Vagina (tissue), 2 donors: ENCODE measurements at regions not wholly inside any gene's neighbourhood (a gene's known extent, or its start where the extent isn't known, plus 50 kb on each side); places are given as distances from the start of the nearest gene placed in this dataset.
"Not testable (repeated sequence)": the region's sequence is repeated elsewhere in the genome, so short reads cannot be mapped to it uniquely, and the experiment has no call there.

Experiments used
- DNase-seq, 2 donors: peaks; one replicate each; pipeline ENCODE4 v3.0.0-alpha.2; 2017; ENCODE audit errors: extremely low spot score in 2 of 2
- H3K27ac ChIP-seq: fragments of 200-600 bp; sonication (generic); one replicate; pipeline ENCODE4 v1.5.1; 2019
- H3K27me3 ChIP-seq: fragments of 200-600 bp; sonication (generic); one replicate; pipeline ENCODE4 v1.5.1; 2019
- H3K36me3 ChIP-seq, 2 donors: fragments of 200-600 bp; sonication (generic); one replicate each; pipeline ENCODE4 v1.5.1; 2017 to 2019
- H3K4me1 ChIP-seq: fragments of 200-600 bp; sonication (generic); one replicate; pipeline ENCODE4 v1.5.1; 2019
- H3K4me3 ChIP-seq, 2 donors: fragments of 200-600 bp; sonication (generic); 1 replicate in 1 of 2; 2 replicates in 1 of 2; pipeline ENCODE4 v1.5.1; 2016 to 2019
- H3K9me3 ChIP-seq: fragments of 200-600 bp; sonication (generic); one replicate; pipeline ENCODE4 v1.5.1; 2019
- CTCF ChIP-seq, 3 experiments: fragments of 450-650 bp in 2 of 3; fragments of 200-600 bp in 1 of 3; sonication (generic) in 1 of 3; IDR thresholded peaks; one replicate each; pipeline ENCODE4 v1.5.1; 2017 to 2019; ENCODE audit warnings: antibody characterized with exemption in 3 of 3, mild to moderate bottlenecking in 2 of 3, moderate library complexity in 2 of 3
- POLR2A ChIP-seq, 2 donors: fragments of 450-650 bp; IDR thresholded peaks; one replicate each; pipeline ENCODE4 v1.6.1; 2017; ENCODE audit warnings: antibody characterized with exemption in 2 of 2, mild to moderate bottlenecking in 2 of 2, moderate library complexity in 2 of 2
- POLR2AphosphoS5 ChIP-seq, 2 donors: sonication (generic); formaldehyde crosslinking; IDR thresholded peaks; one replicate each; pipeline ENCODE4 v1.9.0; 2017; ENCODE audit warnings: antibody characterized with exemption in 2 of 2, mild to moderate bottlenecking in 2 of 2, low read depth in 1 of 2; ENCODE audit not compliant: insufficient read depth in 1 of 2
- intact Hi-C: fragments of 100-400 bp; cut with DNase I; formaldehyde crosslinking; loops from one replicate; pipeline ENCODE4 v1.15.1; 2023

DNA sequence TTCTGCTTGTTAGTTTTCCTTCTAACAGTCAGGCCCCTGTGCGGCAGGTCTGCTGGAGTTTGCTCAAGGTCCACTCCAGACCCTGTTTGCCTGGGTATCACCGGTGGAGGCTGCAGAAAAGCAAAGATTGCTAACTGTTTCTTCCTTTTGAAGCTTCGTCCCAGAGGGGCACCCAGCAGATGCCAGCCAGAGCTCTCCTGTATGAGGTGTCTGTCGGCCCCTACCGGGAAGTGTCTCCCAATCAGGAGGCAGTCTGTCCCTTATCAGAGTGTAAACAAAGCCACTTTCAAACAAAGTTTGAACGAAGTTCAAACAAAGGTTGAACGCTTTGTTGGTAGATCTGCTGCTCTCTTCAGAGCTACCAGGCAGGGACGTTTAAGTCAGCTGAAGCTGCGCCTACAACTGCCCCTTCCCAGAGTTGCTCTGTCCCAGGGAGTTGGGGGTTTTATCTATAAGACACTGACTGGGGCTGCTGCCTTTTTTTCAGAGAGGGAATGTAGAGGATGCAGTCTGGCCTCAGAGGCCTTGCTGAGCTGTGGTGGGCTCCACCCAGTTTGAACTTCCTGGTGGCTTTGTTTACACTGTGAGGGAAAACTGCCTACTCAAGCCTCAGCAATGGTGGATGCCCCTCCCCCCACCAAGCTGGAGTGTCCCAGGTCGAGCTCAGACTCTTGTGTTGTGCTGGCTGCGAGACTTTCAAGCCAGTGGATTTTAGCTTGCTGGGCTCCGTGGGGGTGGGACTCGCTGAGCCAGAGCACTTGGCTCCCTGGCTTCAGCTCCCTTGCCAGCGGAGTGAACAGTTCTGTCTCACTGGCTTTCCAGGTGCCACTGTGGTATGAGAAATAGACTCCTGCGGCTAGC, 401.8 kb downstream of the SRGAP2C start:
- Histone ChIP-seq H3K4me3 (no peak overlapping the region), H3K4me1 (no peaks in the 10 kb centered on the region), H3K27me3 (no peaks in the 10 kb centered on the region), H3K9me3 (no peaks in the 10 kb centered on the region), H3K27ac (no peak overlapping the region), H3K36me3 (no peaks in the 10 kb centered on the region)
- TF ChIP-seq POLR2A (IDR thresholded peaks at IDR 0.05), result no peak
- intact Hi-C loops, result no loop called here
- no peak for DNase-seq

- Histone ChIP-seq H3K27me3 (no peaks in the 10 kb centered on the region), H3K36me3 (no peaks in the 10 kb centered on the region), H3K27ac (no peak overlapping the region), H3K9me3 (no peaks in the 10 kb centered on the region), H3K4me3 (no peak overlapping the region), H3K4me1 (no peaks in the 10 kb centered on the region)
- TF ChIP-seq POLR2AphosphoS5 (IDR thresholded peaks at IDR 0.05; ENCODE audit: insufficient read depth in 1 of 2, low read depth in 1 of 2), result no peak
- TF ChIP-seq CTCF (IDR thresholded peaks at IDR 0.05), result no peak
- no peak for TF ChIP-seq POLR2A (IDR thresholded peaks at IDR 0.05)
- intact Hi-C loops, result no loop called here
- DNase-seq, result no peak
Measured at GRCh38 chr1:121587230-121587569, 402.4 kb downstream of the SRGAP2C start.

GRCh38 chr1:121587777-121588176, 403.0 kb downstream of the SRGAP2C start:
- no peak for TF ChIP-seq POLR2A (IDR thresholded peaks at IDR 0.05)
- no peak for TF ChIP-seq POLR2AphosphoS5 (IDR thresholded peaks at IDR 0.05; ENCODE audit: insufficient read depth in 1 of 2, low read depth in 1 of 2)
- TF ChIP-seq CTCF (IDR thresholded peaks at IDR 0.05), result no peak
- intact Hi-C loops, result no loop called here
- Histone ChIP-seq H3K4me3 (no peak overlapping the region), H3K27ac (no peak overlapping the region), H3K9me3 (no peaks in the 10 kb centered on the region), H3K36me3 (no peaks in the 10 kb centered on the region), H3K4me1 (no peaks in the 10 kb centered on the region), H3K27me3 (no peaks in the 10 kb centered on the region)
- no peak for DNase-seq

- H3K4me1 ChIP-seq, result no peaks in the 10 kb centered on the region
- DNase-seq, result no peak
- no peaks in the 10 kb centered on the region for H3K27me3 ChIP-seq
- TF ChIP-seq POLR2AphosphoS5 (IDR thresholded peaks at IDR 0.05; ENCODE audit: insufficient read depth in 1 of 2, low read depth in 1 of 2), result no peak
- TF ChIP-seq POLR2A (IDR thresholded peaks at IDR 0.05), result no peak
- no peak for TF ChIP-seq CTCF (IDR thresholded peaks at IDR 0.05)
- intact Hi-C loops, result no loop called here
- H3K4me3 ChIP-seq, result no peak overlapping the region
- no peak overlapping the region for H3K27ac ChIP-seq
- H3K36me3 ChIP-seq, result no peaks in the 10 kb centered on the region
- no peaks in the 10 kb centered on the region for H3K9me3 ChIP-seq
Measured at GRCh38 chr1:121594096-121594495, 409.3 kb downstream of the SRGAP2C start.

DNA sequence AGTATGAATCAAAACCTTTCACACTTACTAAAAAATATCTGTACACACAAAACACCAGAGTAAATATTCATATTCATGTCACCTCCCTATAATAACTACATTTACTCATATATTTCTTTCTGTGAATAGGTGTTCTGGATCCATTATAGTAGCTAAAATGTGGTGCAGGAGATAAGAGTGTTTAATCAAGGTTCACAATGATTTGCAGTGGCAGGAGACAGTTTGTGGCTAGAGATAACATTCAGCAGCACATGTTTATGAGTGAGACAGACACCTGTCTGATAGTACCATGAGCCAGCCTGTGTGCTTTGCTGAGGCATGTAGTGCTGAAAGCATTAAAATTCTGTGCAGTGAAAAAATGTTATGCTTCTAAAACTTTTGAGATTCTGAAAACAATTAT, 410.3 kb downstream of the SRGAP2C start:
- intact Hi-C loops, result no loop called here
- Histone ChIP-seq H3K27ac (no peak overlapping the region), H3K4me3 (no peak overlapping the region), H3K36me3 (no peaks in the 10 kb centered on the region), H3K9me3 (no peaks in the 10 kb centered on the region), H3K27me3 (no peaks in the 10 kb centered on the region), H3K4me1 (no peaks in the 10 kb centered on the region)
- no peak for DNase-seq
- TF ChIP-seq CTCF (IDR thresholded peaks at IDR 0.05) (no peak), POLR2A (IDR thresholded peaks at IDR 0.05) (no peak), POLR2AphosphoS5 (IDR thresholded peaks at IDR 0.05; ENCODE audit: insufficient read depth in 1 of 2, low read depth in 1 of 2) (no peak)

GRCh38 chr1:121604843-121605444, 420.2 kb downstream of the SRGAP2C start:
- H3K4me1 ChIP-seq, H3K9me3 ChIP-seq, H3K27me3 ChIP-seq, H3K4me3 ChIP-seq, H3K36me3 ChIP-seq, intact Hi-C loops, H3K27ac ChIP-seq, DNase-seq: not testable (repeated sequence)

DNA sequence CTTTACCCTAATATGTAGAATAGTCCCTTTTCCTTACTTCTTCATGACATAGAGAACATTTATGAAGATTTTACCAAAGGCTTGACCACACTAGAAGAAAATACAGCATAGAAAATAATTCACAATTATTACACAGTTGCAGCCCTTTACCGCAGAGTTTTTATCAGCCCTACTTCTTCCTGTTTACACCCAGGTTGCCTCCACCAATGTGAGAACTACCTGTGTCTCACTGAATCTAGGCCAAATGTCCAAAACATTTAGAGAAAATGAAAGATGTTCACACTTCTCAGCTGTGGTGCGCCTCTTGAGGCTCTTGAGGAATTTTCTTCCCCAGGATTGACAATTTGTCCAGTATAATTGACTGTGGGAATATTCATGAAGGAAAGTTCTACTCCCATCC, 422.7 kb downstream of the SRGAP2C start:
- H3K27me3 ChIP-seq, H3K4me1 ChIP-seq, intact Hi-C loops, H3K9me3 ChIP-seq, H3K36me3 ChIP-seq, DNase-seq, H3K4me3 ChIP-seq, H3K27ac ChIP-seq: not testable (repeated sequence)
